ENCODE measurements at regions not wholly inside any gene's neighbourhood (a gene's known extent, or its start where the extent isn't known, plus 50 kb on each side); places are given as distances from the start of the nearest gene placed in this dataset.
"Not testable (repeated sequence)": the region's sequence is repeated elsewhere in the genome, so short reads cannot be mapped to it uniquely, and the experiment has no call there.

GRCh38 chr9:78428640-78429039, 131.7 kb downstream of the PSAT1 start:
- Histone ChIP-seq H3K4me3 (no peak overlapping the region), H3K27ac (no peak overlapping the region), H3K4me1 (no peaks in the 10 kb centered on the region), H3K27me3 (no peaks in the 10 kb centered on the region), H3K9ac (ENCODE audit: low read depth in 2 of 2, low read length in 2 of 2) (no peak overlapping the region), H3K36me3 (no peaks in the 10 kb centered on the region), H3K9me3 (no peaks in the 10 kb centered on the region)
- intact Hi-C loops (cut with DNase I): no loop called here
- DNase-seq: no peak
- no peak for TF ChIP-seq CTCF (IDR thresholded peaks at IDR 0.05)

GRCh38 chr9:78430387-78430786, 133.5 kb downstream of the PSAT1 start:
- TF ChIP-seq CTCF (IDR thresholded peaks at IDR 0.05): no peak
- no peak for DNase-seq
- intact Hi-C loops (cut with DNase I): no loop called here
- no peak overlapping the region for H3K4me3 ChIP-seq
- no peaks in the 10 kb centered on the region for H3K36me3 ChIP-seq
- no peaks in the 10 kb centered on the region for H3K4me1 ChIP-seq
- H3K27me3 ChIP-seq: no peaks in the 10 kb centered on the region
- no peaks in the 10 kb centered on the region for H3K9me3 ChIP-seq
- no peak overlapping the region for H3K9ac ChIP-seq (ENCODE audit: low read depth in 2 of 2, low read length in 2 of 2)
- H3K27ac ChIP-seq: no peak overlapping the region

DNA sequence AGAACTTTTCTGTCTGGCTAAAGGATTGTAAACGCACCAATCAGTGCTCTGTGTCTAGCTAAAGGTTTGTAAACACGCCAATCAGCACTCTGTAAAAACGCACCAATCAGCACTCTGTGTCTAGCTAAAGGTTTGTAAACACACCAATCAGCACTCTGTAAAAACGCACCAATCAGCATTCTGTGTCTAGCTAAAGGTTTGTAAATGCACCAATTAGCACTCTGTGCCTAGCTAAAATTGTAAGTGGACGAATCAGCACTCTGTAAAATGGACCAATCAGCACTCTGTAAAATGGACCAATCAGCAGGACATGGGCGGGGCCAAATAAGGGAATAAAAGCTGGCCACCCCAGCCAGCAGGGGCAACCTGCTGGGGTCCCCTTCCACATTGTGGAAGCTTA, 134.1 kb downstream of the PSAT1 start:
- intact Hi-C loops (cut with DNase I); DNase-seq; H3K9ac ChIP-seq (ENCODE audit: low read depth in 2 of 2, low read length in 2 of 2): not testable (repeated sequence)

GRCh38 chr9:78436873-78437272, 139.9 kb downstream of the PSAT1 start:
- Histone ChIP-seq H3K9ac (ENCODE audit: low read depth in 2 of 2, low read length in 2 of 2) (no peak overlapping the region), H3K4me1 (no peaks in the 10 kb centered on the region), H3K27me3 (no peaks in the 10 kb centered on the region), H3K27ac (no peak overlapping the region), H3K9me3 (no peaks in the 10 kb centered on the region), H3K36me3 (no peaks in the 10 kb centered on the region), H3K4me3 (no peak overlapping the region)
- intact Hi-C loops (cut with DNase I): no loop called here
- no peak for TF ChIP-seq CTCF (IDR thresholded peaks at IDR 0.05)
- no peak for DNase-seq

More for the DNA sequence above, 134.1 kb downstream of the PSAT1 start:
- not testable (repeated sequence) for H3K9me3 ChIP-seq, H3K27me3 ChIP-seq, H3K27ac ChIP-seq, H3K4me1 ChIP-seq, H3K4me3 ChIP-seq, H3K36me3 ChIP-seq

- Histone ChIP-seq H3K27ac (no peak overlapping the region), H3K27me3 (no peaks in the 10 kb centered on the region), H3K4me1 (no peaks in the 10 kb centered on the region), H3K4me3 (no peak overlapping the region), H3K9me3 (no peaks in the 10 kb centered on the region), H3K9ac (ENCODE audit: low read depth in 2 of 2, low read length in 2 of 2) (no peak overlapping the region), H3K36me3 (no peaks in the 10 kb centered on the region)
- no peak for TF ChIP-seq CTCF (IDR thresholded peaks at IDR 0.05)
- no peak for DNase-seq
- intact Hi-C loops (cut with DNase I): no loop called here
These were observed 140.4 kb downstream of the PSAT1 start for GRCh38 chr9:78437296-78437695.

DNA sequence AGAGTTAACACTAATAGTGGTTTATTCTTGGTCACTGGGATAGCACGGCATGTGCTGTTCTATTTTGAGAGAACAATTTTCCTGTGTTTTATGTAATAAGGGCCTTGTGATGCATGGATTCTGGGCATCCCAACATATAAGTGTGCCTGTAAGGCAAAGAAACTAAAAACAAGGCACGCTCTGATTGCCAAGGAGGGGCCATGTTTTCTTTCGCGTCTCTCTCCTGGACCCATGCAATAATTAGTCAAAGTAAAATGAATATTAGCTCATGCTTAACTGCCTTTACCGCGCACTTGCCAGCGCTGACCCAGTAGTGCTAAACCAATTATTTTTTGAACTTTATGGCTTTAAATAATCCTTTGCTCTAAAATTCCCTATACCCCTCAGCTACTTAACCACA, 140.9 kb downstream of the PSAT1 start:
- Histone ChIP-seq H3K9ac (ENCODE audit: low read depth in 2 of 2, low read length in 2 of 2) (no peak overlapping the region), H3K9me3 (no peaks in the 10 kb centered on the region), H3K4me1 (no peaks in the 10 kb centered on the region), H3K27me3 (no peaks in the 10 kb centered on the region), H3K27ac (no peak overlapping the region), H3K36me3 (no peaks in the 10 kb centered on the region), H3K4me3 (no peak overlapping the region)
- DNase-seq: no peak
- intact Hi-C loops (cut with DNase I): no loop called here
- TF ChIP-seq CTCF (IDR thresholded peaks at IDR 0.05): no peak

Data from colonic mucosa (tissue), 4 donors.